KMS-11 (cell line): ENCODE measurements at regions not wholly inside any gene's neighbourhood (a gene's known extent, or its start where the extent isn't known, plus 50 kb on each side); places are given as distances from the start of the nearest gene placed in this dataset.

Source experiments
- H2AFZ ChIP-seq: fragments of 200-600 bp; sonication (generic); 2 replicates; pipeline ENCODE4 v1.6.1; 2016; ENCODE audit warnings: antibody characterized with exemption, mixed run types, low read depth
- H3K27ac ChIP-seq: fragments of 200-600 bp; sonication (generic); 2 replicates; pipeline ENCODE4 v1.6.1; 2016; ENCODE audit warnings: mild to moderate bottlenecking, mixed run types
- H3K27me3 ChIP-seq: fragments of 200-600 bp; sonication (generic); 2 replicates; pipeline ENCODE4 v1.6.1; 2017; ENCODE audit warnings: mild to moderate bottlenecking, low read depth, mixed run types, moderate library complexity; ENCODE audit not compliant: insufficient read depth
- H3K36me3 ChIP-seq: fragments of 200-600 bp; sonication (generic); 2 replicates; pipeline ENCODE4 v1.6.1; 2017; ENCODE audit warnings: mild to moderate bottlenecking, mixed run types; ENCODE audit not compliant: insufficient read depth
- H3K4me1 ChIP-seq: fragments of 200-600 bp; sonication (generic); 2 replicates; pipeline ENCODE4 v1.6.1; 2016; ENCODE audit warnings: mild to moderate bottlenecking, low read depth, mixed run types; ENCODE audit not compliant: poor library complexity, severe bottlenecking
- H3K4me2 ChIP-seq: fragments of 200-600 bp; sonication (generic); 2 replicates; pipeline ENCODE4 v1.7.0; 2016; ENCODE audit warnings: mild to moderate bottlenecking, mixed run types
- H3K4me3 ChIP-seq: fragments of 200-600 bp; sonication (generic); IDR thresholded peaks from 2 replicates; pipeline ENCODE4 v1.6.1; 2017; ENCODE audit warnings: low read depth, low read length, mixed read lengths; ENCODE audit not compliant: insufficient read depth
- H3K79me2 ChIP-seq: fragments of 200-600 bp; sonication (generic); 2 replicates; pipeline ENCODE4 v1.6.1; 2016; ENCODE audit warnings: low read depth, mixed run types; ENCODE audit not compliant: insufficient read depth
- H3K9ac ChIP-seq: fragments of 200-600 bp; sonication (generic); 2 replicates; pipeline ENCODE4 v1.6.1; 2016; ENCODE audit warnings: mild to moderate bottlenecking, mixed run types
- H4K20me1 ChIP-seq: fragments of 200-600 bp; sonication (generic); 2 replicates; pipeline ENCODE4 v1.6.1; 2016; ENCODE audit warnings: mild to moderate bottlenecking, mixed run types; ENCODE audit not compliant: insufficient read depth
- TF ChIP-seq, protein P1 (sequence below): fragments of 200-600 bp; sonication (generic); conservative IDR thresholded peaks from 2 replicates; pipeline ENCODE4 v1.6.1; 2017; ENCODE audit warnings: low read depth, mild to moderate bottlenecking, antibody characterized with exemption, low read length, moderate library complexity, mixed read lengths

DNA sequence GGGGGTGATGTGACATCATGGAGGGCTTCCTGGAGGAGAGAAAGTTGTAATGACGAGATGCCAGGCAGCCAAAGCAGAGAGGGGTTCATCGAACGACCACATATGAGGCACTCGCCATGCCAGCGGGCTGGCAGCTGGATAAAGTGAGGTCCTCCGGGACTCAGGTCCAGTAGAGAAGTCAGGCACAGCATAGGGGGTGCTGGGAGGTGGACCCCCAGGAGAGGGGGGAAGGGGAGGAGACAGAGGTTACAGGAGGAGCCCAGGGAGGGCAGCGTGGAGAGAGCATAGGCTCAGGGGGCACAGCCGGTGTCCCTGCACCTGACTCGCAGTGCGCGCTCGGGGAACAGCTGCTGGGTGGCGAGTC is 174.7 kb downstream of the BMP7 start:
- H2AFZ ChIP-seq, result peak overlapping the region; percentile 97; the same call in 1 of the 2 replicates
- no peaks in the 10 kb centered on the region for H3K36me3 ChIP-seq
- H3K4me2 ChIP-seq, result peak overlapping the region; percentile 58; the same call in 1 of the 2 replicates
- H3K79me2 ChIP-seq, result no peaks in the 10 kb centered on the region
- no peak overlapping the region for H3K27ac ChIP-seq
- TF ChIP-seq, protein P1, sequence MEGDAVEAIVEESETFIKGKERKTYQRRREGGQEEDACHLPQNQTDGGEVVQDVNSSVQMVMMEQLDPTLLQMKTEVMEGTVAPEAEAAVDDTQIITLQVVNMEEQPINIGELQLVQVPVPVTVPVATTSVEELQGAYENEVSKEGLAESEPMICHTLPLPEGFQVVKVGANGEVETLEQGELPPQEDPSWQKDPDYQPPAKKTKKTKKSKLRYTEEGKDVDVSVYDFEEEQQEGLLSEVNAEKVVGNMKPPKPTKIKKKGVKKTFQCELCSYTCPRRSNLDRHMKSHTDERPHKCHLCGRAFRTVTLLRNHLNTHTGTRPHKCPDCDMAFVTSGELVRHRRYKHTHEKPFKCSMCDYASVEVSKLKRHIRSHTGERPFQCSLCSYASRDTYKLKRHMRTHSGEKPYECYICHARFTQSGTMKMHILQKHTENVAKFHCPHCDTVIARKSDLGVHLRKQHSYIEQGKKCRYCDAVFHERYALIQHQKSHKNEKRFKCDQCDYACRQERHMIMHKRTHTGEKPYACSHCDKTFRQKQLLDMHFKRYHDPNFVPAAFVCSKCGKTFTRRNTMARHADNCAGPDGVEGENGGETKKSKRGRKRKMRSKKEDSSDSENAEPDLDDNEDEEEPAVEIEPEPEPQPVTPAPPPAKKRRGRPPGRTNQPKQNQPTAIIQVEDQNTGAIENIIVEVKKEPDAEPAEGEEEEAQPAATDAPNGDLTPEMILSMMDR, result no peak
- H4K20me1 ChIP-seq, result no peaks in the 10 kb centered on the region
- H3K27me3 ChIP-seq, result no peaks in the 10 kb centered on the region
- peaks cover 18% of the 10 kb centered on the region for H3K4me1 ChIP-seq
- no peak overlapping the region for H3K4me3 ChIP-seq
- H3K9ac ChIP-seq, result no peak overlapping the region

DNA sequence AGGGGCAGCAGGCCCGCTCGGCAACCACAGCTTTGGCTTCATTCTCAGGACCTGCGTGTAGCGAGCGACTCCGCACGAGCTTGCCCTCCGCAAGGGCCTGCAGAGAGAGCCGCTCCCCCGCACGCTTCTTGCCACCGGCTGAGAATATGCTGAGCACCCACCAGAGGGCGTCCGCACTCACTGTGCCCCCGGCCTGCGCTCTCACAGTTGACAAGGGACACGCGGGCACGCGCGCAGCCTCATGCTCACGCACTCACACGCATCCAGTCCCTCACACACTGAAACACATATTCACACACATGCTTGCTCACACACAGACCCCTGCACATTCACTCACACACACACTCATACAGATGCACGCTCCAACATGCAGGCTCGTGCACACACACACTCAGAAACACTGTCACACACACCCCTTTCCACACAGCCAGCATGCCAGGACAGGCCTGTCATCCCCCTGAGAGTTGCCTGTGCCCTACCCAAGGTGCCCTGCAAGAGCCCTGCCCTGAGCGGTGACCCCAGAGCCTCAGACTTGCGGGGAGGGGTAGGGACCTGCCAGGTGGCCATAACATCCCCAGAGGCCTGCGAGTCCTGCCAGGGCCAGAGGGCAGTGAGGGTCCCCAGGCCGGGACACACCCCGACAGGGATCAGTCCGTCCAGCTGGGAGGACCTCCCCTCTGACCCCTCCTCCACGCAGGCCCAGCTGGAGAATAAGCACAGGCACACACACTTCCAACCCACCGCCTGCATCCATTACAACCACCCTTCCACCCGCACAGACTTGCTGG is 174.1 kb downstream of the BMP7 start:
- peaks cover 18% of the 10 kb centered on the region for H3K4me1 ChIP-seq
- no peak overlapping the region for H3K4me3 ChIP-seq
- no peak overlapping the region for H3K27ac ChIP-seq
- no peaks in the 10 kb centered on the region for H4K20me1 ChIP-seq
- no peaks in the 10 kb centered on the region for H3K27me3 ChIP-seq
- H3K36me3 ChIP-seq, result no peaks in the 10 kb centered on the region
- TF ChIP-seq, protein P1, result peak; percentile 92
- H2AFZ ChIP-seq, result peak overlapping the region; percentile 97
- H3K79me2 ChIP-seq, result no peaks in the 10 kb centered on the region
- H3K4me2 ChIP-seq, result peak overlapping the region; percentile 58
- H3K9ac ChIP-seq, result no peak overlapping the region

DNA sequence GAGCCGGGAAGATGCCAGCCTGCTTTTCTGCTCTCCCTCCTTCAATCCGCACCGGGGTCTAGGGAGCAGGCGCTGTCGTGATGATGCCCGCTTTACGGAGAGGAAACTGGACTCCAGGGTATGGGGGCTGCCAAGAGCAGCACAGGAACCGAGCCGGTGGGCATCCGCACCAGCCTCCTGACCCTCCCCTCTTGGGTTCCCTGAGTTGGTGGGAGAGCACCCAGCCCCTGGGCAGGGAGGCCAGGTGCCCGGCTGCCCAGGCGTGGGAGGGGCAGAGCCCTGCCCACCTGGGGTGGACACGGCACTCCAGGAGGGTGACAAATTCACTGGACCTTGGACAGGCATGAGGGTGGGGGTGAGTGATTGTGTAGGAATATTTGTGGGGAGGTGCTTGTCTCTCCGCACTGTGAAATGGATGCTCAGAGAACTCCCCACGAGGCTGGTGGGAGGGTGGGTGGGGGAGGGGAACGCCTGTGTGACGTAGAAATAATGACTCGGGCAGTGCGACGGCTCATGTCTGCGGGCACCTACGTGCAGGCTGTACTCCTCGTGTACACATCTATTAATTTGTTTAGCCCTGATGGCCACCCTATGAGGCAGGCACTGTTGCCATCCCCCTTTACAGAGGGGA is 173.4 kb downstream of the BMP7 start:
- Histone ChIP-seq H2AFZ (peak overlapping the region; percentile 97), H3K27ac (no peak overlapping the region), H3K79me2 (no peaks in the 10 kb centered on the region), H3K4me1 (peaks cover 18% of the 10 kb centered on the region), H3K9ac (no peak overlapping the region), H4K20me1 (no peaks in the 10 kb centered on the region), H3K36me3 (no peaks in the 10 kb centered on the region), H3K4me2 (no peak overlapping the region), H3K4me3 (no peak overlapping the region), H3K27me3 (no peaks in the 10 kb centered on the region)
- TF ChIP-seq, protein P1, result no peak

DNA sequence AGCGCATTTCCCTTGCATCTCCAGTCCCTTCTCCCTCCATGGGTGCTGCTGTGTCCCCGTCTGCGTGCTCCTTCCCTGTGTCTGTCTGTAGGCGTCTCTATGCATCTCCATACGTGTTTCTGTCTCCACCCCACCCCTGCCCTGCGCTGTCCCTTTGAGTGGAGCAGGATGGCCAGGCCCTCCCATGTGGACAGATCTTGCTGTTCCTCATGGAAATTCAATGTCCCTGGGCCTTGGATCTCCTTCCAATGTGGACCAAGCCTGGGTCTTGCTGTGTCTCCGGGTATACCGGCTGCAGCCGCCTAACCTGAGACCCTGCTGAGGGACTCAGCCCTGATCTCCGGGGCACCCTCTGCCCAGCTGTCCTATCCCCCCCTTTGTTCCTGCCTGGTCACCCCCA is 172.7 kb downstream of the BMP7 start:
- Histone ChIP-seq H3K9ac (no peak overlapping the region), H3K27ac (no peak overlapping the region), H3K36me3 (no peaks in the 10 kb centered on the region), H3K79me2 (no peaks in the 10 kb centered on the region), H3K4me3 (no peak overlapping the region), H4K20me1 (no peaks in the 10 kb centered on the region), H3K4me1 (peaks cover 18% of the 10 kb centered on the region), H3K27me3 (no peaks in the 10 kb centered on the region), H3K4me2 (no peak overlapping the region), H2AFZ (no peak overlapping the region)
- TF ChIP-seq, protein P1, result no peak
